Heart left ventricle (tissue), 13 donors: ENCODE measurements at regions not wholly inside any gene's neighbourhood (a gene's known extent, or its start where the extent isn't known, plus 50 kb on each side); places are given as distances from the start of the nearest gene placed in this dataset.

ENCODE experiments used
- CTCF ChIP-seq, 12 donors: fragments of 200-600 bp; sonication (generic) in 4 of 12; IDR thresholded peaks; one replicate each; pipeline versions ENCODE4 v1.5.0 to v1.8.0; 2018 to 2022; ENCODE audit warnings: antibody characterized with exemption in 12 of 12, mild to moderate bottlenecking in 5 of 12
- POLR2A ChIP-seq, 2 donors: fragments of 450-650 bp; IDR thresholded peaks; one replicate each; pipeline ENCODE4 v1.6.1; 2017; ENCODE audit warnings: antibody characterized with exemption in 2 of 2, mild to moderate bottlenecking in 2 of 2, moderate library complexity in 2 of 2
- donor health status: ischemic (EF 13 %, LVEDD 7.1; RV severe dilation, severe dysfunction).
- donor health status: DM: no; HTN: yes; CAD: no.
- donor health status: DM: no; HTN: no; CAD: no.
- donor health status: ischemic (EF 25% LVEDD 6.9; RV normal size, moderate dysfunction).
- donor health status: ischemic (EF 25% LVEDD 5.7; RV mildly dilated, moderate dysfunction).
- donor health status: ischemic (EF 35%, LVEDD 5.7; RV mildly dilated, moderate dysfunction).
- donor health status: nonischemic (EF 11% LVEDD 7.7; RV severe dilation, severe dysfunction).
- donor health status: DM: yes; HTN: yes; CAD: no.
- donor health status: PGD.
- donor health status: ischemic (EF 29% LVEDD 5.4; RV normal size, mild dysfunction).
- donor health status: nonischemic (EF 23%, LVEDD 6.1; RV moderate dilation, normal function).

DNA sequence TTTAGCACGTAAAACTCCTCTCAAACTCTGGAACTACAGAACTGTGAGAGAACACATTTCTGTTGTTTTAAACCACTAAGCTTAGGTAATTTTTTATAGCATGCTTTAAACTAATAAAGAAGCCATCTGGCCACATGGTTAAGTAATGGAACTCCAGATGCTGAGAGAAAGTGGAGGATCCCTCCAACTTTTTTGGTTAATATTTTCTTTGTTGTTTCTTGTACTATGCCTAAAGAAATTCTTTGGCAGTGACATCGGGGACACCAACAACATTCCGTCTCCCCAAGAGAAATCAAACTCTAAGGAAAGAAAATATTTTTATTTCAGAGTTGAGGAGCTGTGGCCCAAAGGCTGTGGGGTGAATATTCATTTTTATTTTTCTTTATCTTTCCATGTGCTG, 734.8 kb upstream of the CDH9 start:
- TF ChIP-seq CTCF (IDR thresholded peaks at IDR 0.05) (no peak), POLR2A (IDR thresholded peaks at IDR 0.05) (no peak)
